Activated gamma-delta T cell treated with Interleukin-2 at 50 U/mL for 16 hours (primary cell): ENCODE measurements at regions not wholly inside any gene's neighbourhood (a gene's known extent, or its start where the extent isn't known, plus 50 kb on each side); places are given as distances from the start of the nearest gene placed in this dataset.
"Not testable (repeated sequence)": the region's sequence is repeated elsewhere in the genome, so short reads cannot be mapped to it uniquely, and the experiment has no call there.

Source experiments
- DNase-seq: peaks from one replicate; pipeline ENCODE4 v3.0.0-alpha.2; 2020

DNA sequence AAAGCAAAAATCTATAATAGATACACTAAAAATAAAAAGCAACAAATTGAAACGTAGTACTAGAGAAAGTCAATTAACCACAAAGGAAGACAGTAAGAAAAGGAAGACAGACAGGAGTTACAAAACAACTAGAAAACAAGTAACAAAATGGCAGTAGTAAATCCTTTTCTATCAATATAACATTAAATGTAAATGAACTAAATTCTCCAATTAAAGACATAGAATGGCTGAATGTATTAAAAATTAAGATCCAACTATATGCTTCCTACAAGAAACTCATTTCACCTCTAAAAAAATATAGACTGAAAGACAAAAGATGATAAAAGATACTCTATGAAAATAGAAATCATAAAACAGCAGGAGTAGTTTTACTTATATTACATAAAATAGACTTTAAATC, 79.1 kb downstream of the CTH start:
- DNase-seq: no peak

DNA sequence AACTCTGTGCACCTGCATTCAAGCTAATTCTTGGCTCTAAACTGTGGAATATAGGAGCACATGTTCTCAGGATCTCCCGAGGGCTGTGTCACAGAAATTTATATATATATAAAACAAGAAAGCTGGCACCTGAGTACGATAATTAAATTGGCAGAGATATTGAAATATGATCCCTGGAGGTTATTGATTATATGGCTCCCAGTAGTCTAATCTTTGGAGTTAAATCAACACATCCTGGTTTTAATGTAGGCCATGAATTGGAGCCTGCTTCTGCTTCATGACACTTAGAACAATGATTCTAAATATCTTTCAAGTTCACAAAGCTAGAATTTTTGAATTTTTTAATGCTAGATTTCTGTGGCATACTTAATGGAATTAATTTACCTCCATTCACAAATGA, 84.3 kb downstream of the CTH start:
- no peak for DNase-seq

DNA sequence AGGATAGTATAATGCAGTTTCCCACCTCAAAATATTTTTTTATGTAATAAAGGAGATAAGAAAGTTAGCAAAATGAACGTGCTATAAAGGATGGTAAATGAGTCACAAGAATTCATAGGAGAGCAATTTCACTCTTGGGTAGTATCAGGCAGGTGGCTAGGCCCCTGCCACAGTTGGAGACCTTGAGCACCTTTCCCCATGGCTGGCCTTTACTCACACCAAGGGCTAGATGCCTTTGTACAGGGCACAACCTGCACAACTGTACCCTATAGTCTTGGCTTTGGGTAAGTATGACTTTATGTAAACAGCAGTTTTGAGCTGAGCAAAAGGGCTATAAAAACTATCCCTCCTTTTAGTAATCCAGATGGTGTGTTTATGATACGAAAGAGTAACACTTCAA, 85.1 kb downstream of the CTH start:
- no peak for DNase-seq

DNA sequence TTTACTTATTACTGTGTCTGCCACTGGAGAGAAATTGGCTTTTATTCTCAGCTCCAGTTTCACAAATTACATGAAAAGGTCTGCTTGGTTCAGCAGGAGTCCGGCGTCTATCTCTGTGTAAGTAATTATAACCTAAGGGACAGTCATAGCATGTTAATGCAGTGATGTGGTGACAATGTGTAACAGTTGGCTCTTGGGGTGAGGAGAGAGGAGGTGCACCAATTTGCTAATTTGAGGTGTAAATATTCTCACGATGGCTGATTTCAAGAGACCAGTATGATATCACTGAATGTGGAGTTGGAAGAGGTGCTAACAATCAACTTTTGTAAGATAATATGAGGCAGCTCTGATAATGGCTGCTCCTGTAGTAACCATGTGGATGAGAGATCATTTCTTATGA, 86.1 kb downstream of the CTH start:
- no peak for DNase-seq

DNA sequence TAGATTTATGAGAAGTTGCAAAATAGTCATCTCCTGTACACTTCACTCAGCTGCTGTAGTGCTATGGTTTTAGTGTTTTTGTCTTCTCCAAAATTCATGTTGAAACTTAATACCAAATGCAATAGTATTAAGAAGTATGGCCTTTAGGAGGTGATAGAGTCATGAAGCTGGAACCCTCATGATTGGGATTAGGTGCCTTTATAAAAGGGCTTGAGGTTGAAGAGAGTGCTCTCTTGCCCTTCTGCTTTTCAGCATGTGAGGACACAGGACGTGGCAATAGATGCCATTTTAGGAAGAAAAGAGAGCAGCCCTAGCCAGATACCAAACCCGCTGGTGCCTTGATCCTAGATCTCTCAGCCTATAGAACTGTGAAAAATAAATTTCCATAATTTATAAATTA, 87.6 kb downstream of the CTH start:
- no peak for DNase-seq

DNA sequence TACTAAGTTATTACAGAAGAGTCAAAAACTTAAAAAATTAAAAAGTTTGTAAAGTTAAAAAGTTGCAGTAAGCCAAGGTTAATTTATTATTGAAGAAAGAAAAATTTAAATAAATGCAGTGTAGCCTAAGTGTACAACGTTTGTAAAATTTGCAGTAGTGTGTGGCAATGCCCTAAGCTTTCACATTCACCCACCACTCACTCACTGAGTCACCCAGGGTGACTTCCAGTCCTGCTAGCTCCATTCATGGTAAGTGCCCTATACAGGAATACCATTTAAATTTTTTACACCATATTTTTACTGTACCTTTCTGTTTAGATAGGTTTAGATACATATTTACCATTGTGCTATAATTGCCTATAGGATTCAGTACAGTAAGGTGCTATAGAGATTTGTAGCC, 88.6 kb downstream of the CTH start:
- no peak for DNase-seq

DNA sequence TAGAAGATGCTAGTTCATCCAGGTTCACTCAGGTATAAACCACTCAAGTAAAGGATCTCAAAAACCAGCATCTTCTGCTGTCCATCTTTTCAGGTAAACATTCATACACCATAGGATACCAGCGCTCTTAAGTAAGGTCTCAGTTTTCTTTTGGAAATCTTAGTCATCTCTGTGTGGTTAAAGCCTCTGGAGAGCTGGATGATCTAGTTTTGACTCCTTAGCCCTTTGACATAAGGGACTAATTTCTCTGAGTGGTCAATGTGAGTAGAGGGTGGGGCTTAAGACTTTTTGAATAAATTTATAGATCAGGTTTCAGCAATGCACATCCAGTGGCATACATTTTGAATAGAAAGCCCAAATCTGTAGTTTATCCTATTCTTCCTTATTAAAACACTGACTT, 92.3 kb downstream of the CTH start:
- DNase-seq: no peak

DNA sequence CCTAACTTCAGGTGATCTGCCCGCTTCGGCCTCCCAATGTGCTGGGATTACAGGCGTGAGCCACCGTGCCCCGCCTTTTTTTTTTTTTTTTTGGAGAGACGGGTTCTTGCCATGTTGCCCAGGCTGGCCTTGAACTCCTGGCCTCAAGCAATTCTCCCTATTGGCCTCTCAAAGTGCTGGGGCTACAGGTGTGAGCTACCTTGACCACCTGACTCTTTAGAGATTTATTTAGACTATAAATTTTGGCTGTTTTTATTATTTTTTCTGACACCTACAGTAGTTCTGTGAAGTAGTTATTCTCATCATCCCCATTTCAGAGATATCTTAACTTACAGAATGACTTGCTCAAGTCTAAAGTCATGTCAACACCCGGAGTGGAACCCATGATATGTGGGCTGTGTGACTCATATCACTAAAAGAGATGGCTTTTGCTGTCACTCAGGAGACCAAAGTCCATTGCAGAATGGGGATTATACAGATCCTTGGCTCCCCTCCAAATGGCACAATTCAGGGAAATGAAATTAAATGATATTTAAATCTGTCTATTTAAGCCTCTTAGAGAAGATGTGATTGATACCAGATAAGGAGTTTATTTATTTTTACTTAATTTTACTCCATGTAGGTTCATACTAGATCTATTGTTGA, 93.2 kb downstream of the CTH start:
- DNase-seq: no peak

DNA sequence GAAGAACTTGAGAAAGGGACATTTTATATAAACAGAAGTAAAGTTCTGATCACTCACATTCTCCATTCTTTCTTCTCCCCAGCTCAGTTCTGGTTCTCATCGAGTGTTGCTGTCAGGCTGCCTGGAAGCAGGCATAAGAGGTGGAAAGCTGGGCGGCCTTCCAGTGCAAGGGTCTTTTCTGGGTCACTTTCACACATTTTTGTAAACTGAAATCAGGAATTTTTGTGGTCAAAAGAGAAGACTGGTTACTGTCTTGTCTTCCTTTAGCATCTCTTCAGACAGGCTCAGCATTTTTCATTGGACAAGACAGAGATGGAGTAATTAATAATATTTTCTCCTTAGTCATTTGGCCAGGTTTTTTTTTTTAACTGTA, 93.7 kb downstream of the CTH start:
- DNase-seq: no peak

DNA sequence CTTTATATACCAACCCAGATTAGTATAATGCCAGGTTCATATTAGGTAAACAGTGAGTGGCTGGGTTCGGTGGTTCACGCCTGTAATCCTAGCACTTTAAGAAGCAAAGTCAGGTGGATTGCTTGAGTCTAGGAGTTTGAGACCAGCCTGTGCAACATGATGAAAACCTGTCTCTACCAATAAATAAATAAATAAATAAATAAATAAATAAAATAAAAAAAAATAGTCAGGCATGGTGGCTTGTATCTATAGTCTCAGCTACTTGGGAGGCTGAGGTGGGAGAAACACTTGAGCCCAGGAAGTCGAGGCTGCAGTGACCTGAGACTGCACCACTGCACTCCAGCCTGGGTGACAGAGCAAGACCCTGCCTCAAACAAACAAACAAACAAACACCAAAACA, 96.9 kb downstream of the CTH start:
- not testable (repeated sequence) for DNase-seq

DNA sequence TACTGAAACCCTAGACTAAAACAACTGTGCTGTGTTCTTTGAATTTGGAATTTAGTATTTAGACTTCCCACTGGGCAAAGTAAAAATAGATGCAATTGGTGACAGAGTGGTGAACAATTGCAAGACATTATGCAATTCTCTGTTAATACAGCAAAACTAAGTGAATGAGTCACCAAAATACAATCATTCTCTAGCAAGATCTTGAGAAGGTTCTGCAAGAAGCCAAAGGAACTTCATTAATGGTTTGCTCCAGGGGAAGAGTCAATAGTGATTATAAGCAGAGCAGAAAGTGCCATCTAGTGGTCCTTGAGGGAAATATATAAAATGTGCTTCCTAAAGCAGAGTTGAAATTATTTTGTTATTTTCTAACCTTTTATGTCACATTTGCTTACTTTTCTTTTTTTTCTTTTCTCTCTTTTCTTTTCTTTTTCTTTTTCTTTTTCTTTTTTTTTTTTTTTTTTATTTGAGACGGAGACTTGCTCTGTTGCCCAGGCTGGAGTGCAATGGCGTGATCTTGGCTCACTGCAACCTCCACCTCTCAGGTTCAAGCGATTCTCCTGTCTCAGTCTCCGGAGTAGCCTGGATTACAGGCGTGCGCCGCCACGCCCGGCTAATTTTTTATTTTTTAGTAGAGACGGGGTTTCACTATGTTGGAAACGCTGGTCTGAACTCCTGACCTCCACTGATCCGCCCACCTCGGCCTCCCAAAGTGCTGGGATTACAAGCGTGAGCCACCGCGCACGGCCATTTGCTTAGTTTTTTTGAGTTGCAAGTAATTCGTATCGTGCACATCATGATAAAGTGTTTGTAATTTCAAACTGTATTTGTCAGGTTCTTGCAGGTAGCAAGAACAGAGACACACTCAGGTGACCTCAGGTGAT, 99.2 kb downstream of the CTH start:
- DNase-seq: no peak

DNA sequence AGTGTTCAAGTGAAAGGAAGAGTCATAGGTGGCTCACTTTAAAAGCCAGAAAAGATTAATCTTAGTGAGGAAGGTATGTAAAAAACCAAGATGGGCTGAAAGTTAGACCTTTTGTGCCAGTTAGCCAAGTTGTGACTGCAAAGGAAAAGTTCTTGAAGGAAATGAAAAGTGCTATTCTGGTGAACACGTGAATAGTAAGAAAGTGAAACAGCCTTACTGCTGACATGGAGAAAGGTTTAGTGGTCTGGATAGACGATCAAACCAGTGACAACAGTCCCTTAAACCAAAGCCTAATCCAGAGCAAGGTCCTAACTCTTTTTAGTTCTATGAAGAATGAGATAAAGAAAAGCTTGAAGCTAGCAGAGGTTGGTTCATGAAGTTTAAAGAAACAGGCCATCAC, 106.4 kb downstream of the CTH start:
- DNase-seq: no peak

DNA sequence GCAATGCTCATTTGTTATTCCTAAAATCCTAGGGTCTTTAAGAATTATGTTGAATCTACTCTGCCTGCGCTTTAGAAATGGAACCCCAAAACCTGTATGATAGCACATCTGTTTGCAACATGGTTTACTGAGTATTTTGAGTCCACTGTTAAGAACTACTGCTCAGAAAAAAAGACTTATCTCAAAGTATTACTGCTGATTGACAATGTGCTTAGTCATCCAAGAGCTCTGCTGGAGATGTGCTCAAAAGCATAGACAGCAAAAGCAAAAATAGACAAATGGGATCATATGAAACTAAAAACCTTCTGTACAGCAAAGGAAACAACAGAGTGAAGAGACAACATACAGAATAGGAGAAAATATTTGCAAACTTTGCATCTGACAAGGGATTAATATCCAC, 107.0 kb downstream of the CTH start:
- no peak for DNase-seq

DNA sequence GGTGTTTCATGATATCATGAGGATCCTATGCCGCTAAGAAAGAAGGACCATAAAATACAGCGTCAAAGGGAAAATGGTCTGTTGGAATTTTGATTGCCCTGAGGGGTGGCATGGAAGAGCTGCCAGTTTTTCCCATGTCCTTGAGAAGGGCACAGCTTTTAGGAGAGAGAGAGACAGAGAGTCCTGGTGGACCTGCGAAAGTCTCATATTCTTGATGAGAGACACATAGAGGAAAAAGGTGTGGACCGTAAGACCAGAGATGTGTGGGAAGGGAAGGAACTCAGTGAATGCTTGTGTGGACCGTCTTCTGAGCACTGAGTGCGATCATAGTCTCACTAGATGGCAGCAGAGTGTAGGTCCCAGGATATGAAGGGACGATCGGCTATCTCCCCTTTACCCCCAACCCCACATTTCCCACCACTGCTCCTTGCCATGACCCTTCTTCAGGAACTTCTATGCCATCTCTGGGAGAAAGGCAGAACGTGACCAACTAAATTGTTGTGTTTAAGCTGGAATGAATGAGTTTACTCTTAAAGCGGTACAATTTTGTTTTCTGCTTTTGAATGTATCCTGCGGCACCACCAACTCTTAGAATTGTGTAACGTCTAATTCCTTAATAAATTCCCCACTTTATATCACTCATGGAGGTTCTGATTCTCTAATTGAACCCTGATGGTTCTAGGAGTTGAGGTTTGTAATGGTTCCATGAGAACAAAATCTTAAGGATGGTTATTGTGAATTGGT, 117.7 kb downstream of the CTH start:
- DNase-seq: no peak

DNA sequence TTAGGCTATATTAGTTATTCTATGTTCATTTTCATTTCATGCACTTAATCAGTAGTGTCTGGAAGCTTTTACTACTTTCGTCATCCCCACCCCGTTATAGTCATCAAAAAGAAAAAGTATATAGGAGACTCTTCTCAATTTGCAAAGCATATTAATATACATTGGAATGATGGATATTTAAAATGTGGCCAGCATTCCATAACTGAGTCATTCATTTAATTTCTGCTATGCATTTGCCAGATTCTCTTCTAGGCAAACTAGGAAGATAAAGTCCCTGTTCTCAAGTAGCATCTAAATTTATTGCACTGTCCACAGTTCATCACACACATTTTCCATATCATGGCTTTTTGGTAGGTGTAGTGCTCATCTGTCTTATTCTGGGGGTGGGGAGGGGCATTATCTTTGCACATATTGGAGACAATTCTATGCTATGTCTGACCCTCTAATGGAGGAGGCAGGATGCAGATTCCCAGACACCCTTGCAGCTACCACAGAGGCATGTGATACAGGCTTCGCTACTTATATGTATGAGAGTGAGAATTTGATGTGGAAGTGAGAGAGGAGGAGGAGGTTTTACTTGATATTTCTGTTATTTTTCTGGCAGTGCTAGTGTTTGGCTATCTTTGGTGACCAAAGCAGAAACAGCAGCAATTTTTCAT, 125.8 kb downstream of the CTH start:
- DNase-seq: no peak

DNA sequence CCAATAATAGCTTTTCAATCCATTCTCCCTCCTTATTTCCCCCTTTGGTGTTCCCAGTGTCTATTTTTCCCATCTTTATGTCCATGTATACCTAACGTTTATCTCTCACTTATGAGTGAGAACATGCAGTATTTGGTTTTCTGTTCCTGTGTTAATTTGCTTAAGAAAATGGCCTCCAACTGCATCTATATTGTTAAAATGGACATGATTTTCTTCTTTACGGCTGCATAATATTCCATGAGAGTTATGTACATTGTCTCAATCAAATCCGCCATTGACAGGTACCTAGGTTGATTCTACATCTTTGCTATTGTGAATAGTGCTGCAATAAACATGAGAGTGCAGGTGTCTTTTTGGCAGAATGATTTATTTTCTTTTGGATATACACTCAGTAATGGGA, 126.7 kb downstream of the CTH start:
- DNase-seq: no peak

DNA sequence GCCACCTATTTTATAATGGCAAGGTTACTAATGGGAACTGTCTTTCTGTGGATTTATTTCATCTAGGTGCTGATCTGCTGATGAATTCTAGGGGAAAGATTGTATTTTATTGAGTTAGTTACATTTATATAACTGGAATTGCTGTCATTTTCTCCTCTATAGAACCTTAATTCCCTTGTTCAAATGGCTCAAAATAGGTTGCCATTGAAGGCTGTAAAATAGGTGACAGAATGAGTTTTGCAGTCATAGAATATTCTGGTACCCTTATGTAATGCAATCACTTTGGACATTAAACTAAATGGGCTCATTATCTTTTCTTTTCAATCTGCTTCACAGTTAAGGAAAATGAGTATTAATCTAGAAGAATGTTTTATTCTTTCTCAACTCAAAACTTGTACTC, 131.0 kb downstream of the CTH start:
- DNase-seq: no peak

DNA sequence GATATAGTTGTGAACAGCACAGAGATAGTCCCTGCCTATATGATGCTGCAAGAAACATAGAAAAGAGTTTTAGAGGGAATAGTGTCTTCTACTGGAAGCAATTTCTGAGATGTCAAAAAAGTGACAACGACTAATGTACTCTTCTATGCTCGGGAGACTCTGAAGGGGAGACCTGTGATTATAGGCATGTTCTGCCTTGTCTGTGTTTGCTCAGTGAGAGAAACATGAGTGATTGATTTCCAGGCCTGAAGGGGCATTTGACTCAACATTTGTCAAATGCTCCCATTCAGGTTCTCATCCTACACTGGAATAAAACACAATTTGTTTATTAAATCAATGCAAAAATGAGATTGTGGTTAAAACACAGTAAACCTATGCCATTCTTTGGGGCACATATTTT, 131.8 kb downstream of the CTH start:
- no peak for DNase-seq

DNA sequence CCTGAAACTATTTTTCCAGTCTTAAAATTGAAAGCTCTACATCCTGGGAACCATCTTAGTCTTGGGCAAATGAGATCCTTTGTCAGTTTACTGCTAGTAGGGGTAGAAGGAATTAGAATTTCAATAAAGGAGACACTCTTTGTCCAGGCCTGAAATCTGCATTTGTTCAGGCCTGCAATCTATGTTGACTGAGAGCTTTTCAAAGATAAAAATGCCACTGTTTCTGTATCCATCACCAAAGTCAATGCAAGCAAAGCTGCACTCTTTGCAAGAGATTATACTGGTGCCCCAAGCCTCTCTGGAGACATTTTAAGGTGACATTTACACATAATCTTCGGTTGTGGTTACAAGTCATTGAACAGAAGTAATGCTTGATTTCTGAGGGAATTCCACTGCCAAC, 135.7 kb downstream of the CTH start:
- DNase-seq: no peak

DNA sequence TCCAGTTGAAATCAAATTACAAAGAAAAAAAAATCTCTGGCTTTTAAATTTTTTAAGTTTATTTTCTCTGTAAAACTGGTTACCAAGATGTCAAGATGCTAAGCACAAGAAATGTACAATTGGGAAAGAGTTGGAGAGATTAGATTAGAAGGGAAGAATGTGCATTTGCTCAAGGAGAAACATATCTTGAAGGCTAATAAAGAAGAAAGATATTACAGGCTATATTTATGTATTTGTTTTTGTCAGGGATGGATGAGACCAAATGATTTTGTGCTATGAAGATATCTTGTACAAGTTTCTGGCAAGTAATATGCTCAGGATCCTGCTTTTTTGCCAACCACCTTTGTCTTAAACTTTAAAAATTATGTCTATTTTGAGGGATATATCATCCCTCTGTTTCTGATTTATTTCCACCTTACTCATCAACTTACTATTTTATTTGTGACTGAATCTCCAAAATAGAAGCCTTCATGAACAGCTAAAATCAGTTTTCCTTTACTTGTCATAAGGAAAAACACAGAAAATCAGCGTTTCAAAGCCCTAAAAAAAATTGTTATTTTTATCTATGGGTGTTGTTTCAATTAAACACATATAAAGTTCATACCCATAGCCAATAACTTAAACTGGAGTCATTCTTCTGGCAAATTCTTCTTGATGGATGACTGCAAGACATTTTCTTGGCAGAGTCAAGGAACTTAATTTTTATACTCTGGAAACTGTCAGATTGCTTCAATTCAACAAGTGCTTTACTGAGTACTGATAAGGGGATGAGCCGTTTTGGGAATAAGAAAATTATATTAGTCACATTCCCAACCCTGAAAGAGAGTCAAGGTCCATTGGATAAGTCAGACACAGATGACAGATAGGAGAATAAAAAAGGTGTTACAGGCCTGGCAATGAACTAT, 141.8 kb downstream of the CTH start:
- DNase-seq: no peak

DNA sequence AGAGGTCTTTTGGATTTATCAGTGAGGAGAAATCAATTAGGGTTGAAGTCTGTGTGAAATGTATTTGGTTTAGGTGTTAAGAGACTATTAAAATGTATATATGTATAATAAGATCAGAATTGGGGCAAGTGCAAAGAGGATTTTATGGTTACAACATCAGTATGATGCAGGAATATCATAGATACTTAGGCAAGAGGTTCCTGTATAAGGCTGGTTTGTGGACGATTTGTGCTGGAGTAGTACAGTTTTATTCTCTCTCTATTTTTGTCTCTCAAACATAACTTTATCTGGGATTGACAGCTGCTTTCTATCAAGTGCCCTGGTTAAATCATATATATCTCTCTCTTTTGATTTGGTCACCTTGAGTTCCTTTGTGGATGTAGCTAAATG, 142.5 kb downstream of the CTH start:
- no peak for DNase-seq

DNA sequence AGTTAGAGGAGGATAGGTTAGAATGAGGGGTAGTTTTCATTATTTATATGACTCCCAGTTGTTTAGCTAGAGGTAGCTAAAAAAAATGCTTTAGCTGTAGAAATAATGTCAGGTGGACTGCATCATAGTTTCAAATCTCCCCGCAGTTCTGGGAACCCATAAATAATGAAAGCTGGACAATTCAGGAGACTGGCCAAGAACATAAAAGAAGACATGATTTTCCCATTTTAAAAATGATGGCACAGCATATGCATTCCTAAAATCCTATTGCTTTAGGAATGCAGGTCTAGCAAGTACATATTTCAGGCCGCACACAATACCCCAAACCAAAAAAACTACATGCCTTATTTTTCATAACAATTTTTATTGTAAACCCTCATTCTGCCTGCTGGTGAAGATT, 143.3 kb downstream of the CTH start:
- no peak for DNase-seq

DNA sequence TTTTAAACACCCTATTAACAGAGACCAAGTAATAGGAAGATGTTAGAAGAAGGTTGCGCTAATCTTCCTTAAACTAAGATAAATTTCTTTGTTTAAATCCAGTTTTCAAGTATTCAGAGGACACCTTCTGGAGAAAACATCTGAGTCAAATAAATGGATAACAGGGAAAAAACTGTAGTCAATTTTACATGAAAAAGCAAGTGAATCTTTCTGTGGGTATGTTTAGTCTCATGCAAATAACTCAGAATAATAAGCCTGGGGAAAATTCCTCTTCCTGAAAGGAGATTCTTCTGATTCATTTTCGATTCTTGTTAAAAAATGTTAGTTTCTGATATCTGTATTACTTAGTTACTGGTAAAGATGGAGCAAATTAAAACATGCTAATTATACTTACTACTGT, 145.5 kb downstream of the CTH start:
- no peak for DNase-seq
